Chondrocyte (in vitro differentiated cells): ENCODE measurements at regions not wholly inside any gene's neighbourhood (a gene's known extent, or its start where the extent isn't known, plus 50 kb on each side); places are given as distances from the start of the nearest gene placed in this dataset.
A peak's percentile ranks its signal among the peaks of the same experiment; 100 is the strongest.

Experiments
- DNase-seq: peaks from one replicate; pipeline ENCODE4 v3.0.0; 2021; ENCODE audit warnings: mixed read lengths, low spot score
- H3K27ac Mint-ChIP-seq: one replicate; pipeline ENCODE4 v1.8.0; 2021; ENCODE audit warnings: mild to moderate bottlenecking, moderate library complexity, mixed read lengths; ENCODE audit not compliant: unreplicated experiment
- H3K27me3 Mint-ChIP-seq: 2 replicates; pipeline ENCODE4 v1.8.0; 2021; ENCODE audit warnings: low read depth, mixed read lengths
- H3K36me3 Mint-ChIP-seq: 2 replicates; pipeline ENCODE4 v1.8.0; 2021; ENCODE audit warnings: low read depth, mixed read lengths
- H3K4me1 Mint-ChIP-seq: 2 replicates; pipeline ENCODE4 v1.8.0; 2021; ENCODE audit warnings: low read depth, mild to moderate bottlenecking, mixed read lengths
- H3K4me3 Mint-ChIP-seq: one replicate; pipeline ENCODE4 v1.8.0; 2021; ENCODE audit warnings: mild to moderate bottlenecking, moderate library complexity, mixed read lengths; ENCODE audit not compliant: unreplicated experiment
- H3K9me3 Mint-ChIP-seq: 2 replicates; pipeline ENCODE4 v1.8.0; 2021; ENCODE audit warnings: low read depth, mixed read lengths
- TF ChIP-seq, protein P1 (sequence below): fragments of 200-600 bp; sonication (generic); IDR thresholded peaks from 2 replicates; pipeline ENCODE4 v1.5.0; 2021; ENCODE audit warnings: antibody characterized with exemption, mild to moderate bottlenecking, moderate library complexity

DNA sequence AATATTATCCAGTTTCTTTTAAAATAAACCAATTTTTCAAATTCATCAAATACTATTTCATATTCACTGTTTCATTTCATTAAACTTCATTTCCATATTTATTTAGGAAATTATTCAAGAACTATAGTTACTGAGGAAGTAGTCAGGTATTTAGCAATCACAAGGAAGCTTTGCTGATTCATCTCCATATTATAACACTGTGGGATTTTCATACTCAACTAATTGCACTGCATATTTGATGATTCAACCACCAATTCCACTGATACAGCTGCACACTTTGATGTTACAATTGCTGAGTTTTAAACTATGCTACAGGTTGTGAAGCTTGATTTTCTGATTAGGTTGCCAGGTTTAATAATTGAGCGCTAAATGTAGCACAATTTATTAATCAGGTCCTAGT, 556.8 kb upstream of the SLITRK1 start:
- Mint-ChIP-seq H3K4me1 (peaks cover 14% of the 10 kb centered on the region), H3K4me3 (no peak overlapping the region), H3K27ac (no peak overlapping the region), H3K36me3 (peaks cover 5% of the 10 kb centered on the region), H3K9me3 (peaks cover 22% of the 10 kb centered on the region), H3K27me3 (no peaks in the 10 kb centered on the region)
- DNase-seq: no peak
- TF ChIP-seq, protein P1, sequence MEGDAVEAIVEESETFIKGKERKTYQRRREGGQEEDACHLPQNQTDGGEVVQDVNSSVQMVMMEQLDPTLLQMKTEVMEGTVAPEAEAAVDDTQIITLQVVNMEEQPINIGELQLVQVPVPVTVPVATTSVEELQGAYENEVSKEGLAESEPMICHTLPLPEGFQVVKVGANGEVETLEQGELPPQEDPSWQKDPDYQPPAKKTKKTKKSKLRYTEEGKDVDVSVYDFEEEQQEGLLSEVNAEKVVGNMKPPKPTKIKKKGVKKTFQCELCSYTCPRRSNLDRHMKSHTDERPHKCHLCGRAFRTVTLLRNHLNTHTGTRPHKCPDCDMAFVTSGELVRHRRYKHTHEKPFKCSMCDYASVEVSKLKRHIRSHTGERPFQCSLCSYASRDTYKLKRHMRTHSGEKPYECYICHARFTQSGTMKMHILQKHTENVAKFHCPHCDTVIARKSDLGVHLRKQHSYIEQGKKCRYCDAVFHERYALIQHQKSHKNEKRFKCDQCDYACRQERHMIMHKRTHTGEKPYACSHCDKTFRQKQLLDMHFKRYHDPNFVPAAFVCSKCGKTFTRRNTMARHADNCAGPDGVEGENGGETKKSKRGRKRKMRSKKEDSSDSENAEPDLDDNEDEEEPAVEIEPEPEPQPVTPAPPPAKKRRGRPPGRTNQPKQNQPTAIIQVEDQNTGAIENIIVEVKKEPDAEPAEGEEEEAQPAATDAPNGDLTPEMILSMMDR: no peak

DNA sequence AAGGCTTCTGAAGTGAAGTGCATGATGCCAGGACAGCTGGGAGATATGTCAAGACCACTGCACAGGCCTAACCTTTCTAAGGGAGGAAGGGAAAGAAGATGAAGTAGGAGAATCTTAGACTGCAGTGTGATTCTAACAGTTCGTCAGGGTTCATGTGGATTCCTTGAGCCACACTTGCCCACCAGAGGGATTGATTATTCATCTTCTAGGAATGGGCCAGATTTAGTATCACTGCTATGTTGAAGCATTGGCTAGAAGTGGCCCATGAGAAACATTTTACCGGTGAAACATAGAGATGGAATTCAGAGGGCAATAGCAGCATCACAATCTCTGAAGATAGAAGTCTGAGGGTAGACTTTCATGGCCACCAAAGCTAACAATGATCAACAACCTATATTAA, 550.8 kb upstream of the SLITRK1 start:
- peak overlapping the region; percentile 69 for H3K27ac Mint-ChIP-seq
- peaks cover 43% of the 10 kb centered on the region for H3K4me1 Mint-ChIP-seq
- no peak overlapping the region for H3K4me3 Mint-ChIP-seq
- H3K27me3 Mint-ChIP-seq: no peaks in the 10 kb centered on the region
- H3K36me3 Mint-ChIP-seq: no peaks in the 10 kb centered on the region
- no peak for DNase-seq
- TF ChIP-seq, protein P1: peak; percentile 14
- H3K9me3 Mint-ChIP-seq: peaks cover 16% of the 10 kb centered on the region

DNA sequence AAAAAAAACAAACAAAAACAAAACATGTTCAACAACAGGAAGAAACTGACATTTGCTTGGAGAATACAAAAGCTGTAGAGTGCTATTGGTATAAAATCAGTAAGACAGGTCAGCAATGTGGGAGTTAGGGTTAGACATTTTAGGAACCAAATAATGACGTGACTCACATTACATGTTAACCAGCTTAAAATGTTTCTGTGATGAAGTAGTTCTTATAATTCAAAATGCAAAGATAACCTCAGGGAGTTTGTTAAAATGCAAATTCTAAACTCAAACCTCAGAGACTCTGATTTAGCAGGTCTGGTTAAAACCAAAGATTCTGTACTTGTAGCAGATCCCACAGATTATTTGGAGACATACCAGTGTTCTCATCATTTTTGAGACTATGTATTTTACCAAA, 549.4 kb upstream of the SLITRK1 start:
- H3K4me1 Mint-ChIP-seq: peaks cover 43% of the 10 kb centered on the region
- TF ChIP-seq, protein P1: no peak
- H3K4me3 Mint-ChIP-seq: no peak overlapping the region
- peak overlapping the region; percentile 83 for H3K27ac Mint-ChIP-seq
- H3K9me3 Mint-ChIP-seq: peaks cover 21% of the 10 kb centered on the region
- H3K27me3 Mint-ChIP-seq: no peaks in the 10 kb centered on the region
- peaks cover 3% of the 10 kb centered on the region for H3K36me3 Mint-ChIP-seq
- no peak for DNase-seq

DNA sequence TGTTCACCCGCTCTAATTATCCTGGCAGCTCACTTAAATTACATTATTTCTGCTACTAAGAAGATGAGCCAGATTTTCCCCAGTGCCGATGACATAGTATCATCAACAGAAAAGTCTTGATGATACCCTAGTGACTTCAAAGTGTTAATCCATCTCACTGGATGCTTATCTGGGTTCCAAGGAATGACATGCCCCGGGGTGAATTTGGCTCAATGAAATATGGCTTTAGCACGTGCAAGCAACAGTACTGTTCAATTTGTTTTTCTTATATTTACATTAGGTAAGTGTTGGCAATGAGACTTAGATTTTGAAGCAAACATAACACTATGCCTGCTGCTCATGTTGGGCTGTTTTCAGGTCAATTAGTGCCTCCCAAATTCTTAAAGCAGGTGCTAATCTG, 548.2 kb upstream of the SLITRK1 start:
- Mint-ChIP-seq H3K27ac (peak overlapping the region; percentile 78), H3K27me3 (no peaks in the 10 kb centered on the region), H3K4me1 (peaks cover 43% of the 10 kb centered on the region), H3K36me3 (peaks cover 3% of the 10 kb centered on the region), H3K4me3 (no peak overlapping the region), H3K9me3 (peaks cover 19% of the 10 kb centered on the region)
- no peak for DNase-seq
- TF ChIP-seq, protein P1: no peak

- no peak for DNase-seq
- Mint-ChIP-seq H3K36me3 (peaks cover 3% of the 10 kb centered on the region), H3K4me1 (peaks cover 43% of the 10 kb centered on the region), H3K27me3 (no peaks in the 10 kb centered on the region), H3K27ac (peak overlapping the region; percentile 78), H3K4me3 (no peak overlapping the region), H3K9me3 (peaks cover 15% of the 10 kb centered on the region)
- TF ChIP-seq, protein P1: no peak
Measured at GRCh38 chr13:84430015-84430414, 547.7 kb upstream of the SLITRK1 start.
